HFFc6 (cell line): ENCODE measurements at regions not wholly inside any gene's neighbourhood (a gene's known extent, or its start where the extent isn't known, plus 50 kb on each side); places are given as distances from the start of the nearest gene placed in this dataset.

ENCODE experiments used
- DNase-seq: peaks from one replicate; pipeline ENCODE4 v3.0.0-alpha.2; 2018
- H3K27ac Mint-ChIP-seq: 2 replicates; pipeline ENCODE4 v1.8.0; 2020; ENCODE audit warnings: mild to moderate bottlenecking, mixed read lengths
- H3K27me3 Mint-ChIP-seq: 2 replicates; pipeline ENCODE4 v1.8.0; 2021; ENCODE audit warnings: mild to moderate bottlenecking, moderate library complexity, mixed read lengths; ENCODE audit not compliant: insufficient read depth
- H3K36me3 Mint-ChIP-seq: 2 replicates; pipeline ENCODE4 v1.8.0; 2021; ENCODE audit warnings: low read depth, mixed read lengths
- H3K4me1 Mint-ChIP-seq: 2 replicates; pipeline ENCODE4 v1.8.0; 2020; ENCODE audit warnings: low read depth, mixed read lengths
- H3K4me3 Mint-ChIP-seq: 2 replicates; pipeline ENCODE4 v1.8.0; 2020; ENCODE audit warnings: mild to moderate bottlenecking, moderate library complexity, mixed read lengths
- H3K9me3 Mint-ChIP-seq: 2 replicates; pipeline ENCODE4 v1.8.0; 2020; ENCODE audit warnings: mild to moderate bottlenecking, mixed read lengths
- CTCF ChIP-seq: fragments of 200-600 bp; sonication (generic); IDR thresholded peaks from 2 replicates; pipeline ENCODE4 v1.5.0; 2021; ENCODE audit warnings: antibody characterized with exemption, mild to moderate bottlenecking

GRCh38 chr3:106703524-106703923, 673.7 kb upstream of the CCDC54 start:
- no peaks in the 10 kb centered on the region for H3K9me3 Mint-ChIP-seq
- H3K4me1 Mint-ChIP-seq, result peaks cover 14% of the 10 kb centered on the region
- H3K36me3 Mint-ChIP-seq, result no peaks in the 10 kb centered on the region
- H3K27me3 Mint-ChIP-seq, result no peaks in the 10 kb centered on the region; the same call in 1 of the 2 replicates
- H3K4me3 Mint-ChIP-seq, result no peak overlapping the region
- H3K27ac Mint-ChIP-seq, result no peak overlapping the region
- no peak for TF ChIP-seq CTCF
- no peak for DNase-seq

GRCh38 chr3:106707347-106707746, 669.9 kb upstream of the CCDC54 start:
- no peaks in the 10 kb centered on the region for H3K27me3 Mint-ChIP-seq
- no peak overlapping the region for H3K4me3 Mint-ChIP-seq
- H3K4me1 Mint-ChIP-seq, result peaks cover 24% of the 10 kb centered on the region
- peaks cover 7% of the 10 kb centered on the region for H3K36me3 Mint-ChIP-seq
- no peak overlapping the region for H3K27ac Mint-ChIP-seq
- H3K9me3 Mint-ChIP-seq, result no peaks in the 10 kb centered on the region
- DNase-seq, result no peak
- TF ChIP-seq CTCF, result no peak

GRCh38 chr3:106710596-106710995, 666.6 kb upstream of the CCDC54 start:
- Mint-ChIP-seq H3K4me1 (peaks cover 21% of the 10 kb centered on the region), H3K27me3 (no peaks in the 10 kb centered on the region), H3K9me3 (peaks cover 12% of the 10 kb centered on the region), H3K36me3 (peaks cover 31% of the 10 kb centered on the region), H3K27ac (no peak overlapping the region), H3K4me3 (no peak overlapping the region)
- TF ChIP-seq CTCF, result no peak
- no peak for DNase-seq

DNA sequence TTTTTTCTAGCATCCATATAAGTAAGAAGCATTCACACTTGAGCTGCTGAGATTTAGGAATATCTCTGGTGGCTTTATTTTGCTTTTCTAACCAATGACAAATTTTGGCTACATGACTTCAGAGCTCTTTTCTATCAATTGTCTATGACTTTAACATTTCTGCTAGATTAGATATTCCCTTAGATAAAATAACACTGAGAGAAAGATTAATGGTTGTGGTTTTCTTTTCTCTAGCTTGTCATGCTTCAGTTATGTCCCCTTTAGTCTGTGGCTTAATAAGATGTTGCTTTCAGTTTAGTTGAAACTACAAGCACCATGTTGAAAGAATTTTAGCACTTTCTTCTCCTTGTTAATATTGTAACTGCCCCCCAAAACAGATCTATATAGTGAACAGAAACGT, 665.6 kb upstream of the CCDC54 start:
- peak overlapping the region; percentile 15; the same call in 1 of the 2 replicates for H3K27ac Mint-ChIP-seq
- no peak for TF ChIP-seq CTCF
- DNase-seq, result peak; percentile 51
- peaks cover 21% of the 10 kb centered on the region for H3K4me1 Mint-ChIP-seq
- peaks cover 13% of the 10 kb centered on the region for H3K9me3 Mint-ChIP-seq
- H3K4me3 Mint-ChIP-seq, result peak overlapping the region; percentile 44
- peaks cover 32% of the 10 kb centered on the region for H3K36me3 Mint-ChIP-seq
- H3K27me3 Mint-ChIP-seq, result no peaks in the 10 kb centered on the region

DNA sequence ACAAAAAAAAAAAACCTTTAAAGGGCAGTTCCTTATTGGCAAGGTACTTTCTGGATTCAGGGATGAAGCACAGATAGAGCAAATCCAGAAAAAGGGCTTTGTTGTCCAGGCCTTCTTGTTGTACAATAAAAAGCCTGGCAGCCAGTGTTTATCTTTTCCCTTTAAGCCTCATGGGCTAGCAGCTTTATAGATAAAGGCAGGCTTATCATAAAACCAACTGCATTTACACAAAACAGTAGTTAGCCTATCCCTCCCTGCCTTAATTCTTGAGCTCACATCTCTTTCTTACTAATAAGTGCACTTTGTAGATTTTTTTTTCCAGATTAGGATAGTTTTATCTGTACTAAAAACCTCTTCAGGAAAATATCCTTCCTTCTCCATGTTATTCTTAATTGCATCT, 662.8 kb upstream of the CCDC54 start:
- DNase-seq, result no peak
- H3K4me1 Mint-ChIP-seq, result peaks cover 28% of the 10 kb centered on the region
- no peak for TF ChIP-seq CTCF
- no peak overlapping the region for H3K27ac Mint-ChIP-seq
- H3K36me3 Mint-ChIP-seq, result peaks cover 27% of the 10 kb centered on the region
- no peak overlapping the region for H3K4me3 Mint-ChIP-seq
- peaks cover 13% of the 10 kb centered on the region for H3K9me3 Mint-ChIP-seq
- H3K27me3 Mint-ChIP-seq, result no peaks in the 10 kb centered on the region

- no peak overlapping the region for H3K4me3 Mint-ChIP-seq
- peaks cover 25% of the 10 kb centered on the region for H3K36me3 Mint-ChIP-seq
- H3K27me3 Mint-ChIP-seq, result no peaks in the 10 kb centered on the region
- H3K4me1 Mint-ChIP-seq, result peaks cover 37% of the 10 kb centered on the region
- peaks cover 13% of the 10 kb centered on the region for H3K9me3 Mint-ChIP-seq
- no peak for TF ChIP-seq CTCF
- DNase-seq, result no peak
- no peak overlapping the region for H3K27ac Mint-ChIP-seq
These were observed 662.0 kb upstream of the CCDC54 start for GRCh38 chr3:106715286-106715685.
